HCT116 (cell line): ENCODE measurements at regions not wholly inside any gene's neighbourhood (a gene's known extent, or its start where the extent isn't known, plus 50 kb on each side); places are given as distances from the start of the nearest gene placed in this dataset.

Experiments used
- POLR2A ChIP-seq: IDR thresholded peaks from 2 replicates; pipeline ENCODE4 v1.7.0; 2011; ENCODE audit warnings: borderline replicate concordance; ENCODE audit not compliant: insufficient read depth, insufficient read length; ENCODE audit errors: extremely low read depth
- POLR2AphosphoS5 ChIP-seq: IDR thresholded peaks from 2 replicates; pipeline ENCODE4 v1.6.1; 2011; ENCODE audit warnings: mild to moderate bottlenecking, low read depth, low read length, moderate library complexity

GRCh38 chr9:71629578-71630215 lies 138.6 kb downstream of the CEMIP2 start:
- TF ChIP-seq POLR2AphosphoS5 (no peak), POLR2A (no peak)
